ENCODE measurements at regions not wholly inside any gene's neighbourhood (a gene's known extent, or its start where the extent isn't known, plus 50 kb on each side); places are given as distances from the start of the nearest gene placed in this dataset.

- Histone ChIP-seq H4K20me1 (ENCODE audit: insufficient read depth) (no peaks in the 10 kb centered on the region), H3K27ac (no peak overlapping the region), H3K9ac (no peak overlapping the region), H3K4me3 (IDR thresholded peaks at IDR 0.05; ENCODE audit: insufficient read depth, low read depth, low read length) (no peak overlapping the region), H3K79me2 (ENCODE audit: insufficient read depth, low read depth) (no peaks in the 10 kb centered on the region), H3K36me3 (ENCODE audit: insufficient read depth) (no peaks in the 10 kb centered on the region), H3K4me2 (no peak overlapping the region), H2AFZ (ENCODE audit: low read depth) (no peak overlapping the region), H3K4me1 (ENCODE audit: low read depth, poor library complexity, severe bottlenecking) (no peaks in the 10 kb centered on the region), H3K27me3 (ENCODE audit: insufficient read depth, low read depth) (no peaks in the 10 kb centered on the region)
- TF ChIP-seq CTCF (conservative IDR thresholded peaks at IDR 0.05; ENCODE audit: low read depth, low read length): no peak
Observed at GRCh38 chr6:4447639-4448330, 312.4 kb upstream of the ECI2 start.

GRCh38 chr6:4446982-4447381, 311.6 kb upstream of the ECI2 start:
- H3K4me1 ChIP-seq (ENCODE audit: low read depth, poor library complexity, severe bottlenecking): no peaks in the 10 kb centered on the region
- no peaks in the 10 kb centered on the region for H3K27me3 ChIP-seq (ENCODE audit: insufficient read depth, low read depth)
- H3K9ac ChIP-seq: no peak overlapping the region
- no peak overlapping the region for H3K27ac ChIP-seq
- H3K36me3 ChIP-seq (ENCODE audit: insufficient read depth): no peaks in the 10 kb centered on the region
- no peak overlapping the region for H3K4me2 ChIP-seq
- H2AFZ ChIP-seq (ENCODE audit: low read depth): no peak overlapping the region
- no peak overlapping the region for H3K4me3 ChIP-seq (IDR thresholded peaks at IDR 0.05; ENCODE audit: insufficient read depth, low read depth, low read length)
- no peaks in the 10 kb centered on the region for H3K79me2 ChIP-seq (ENCODE audit: insufficient read depth, low read depth)
- no peak for TF ChIP-seq CTCF (conservative IDR thresholded peaks at IDR 0.05; ENCODE audit: low read depth, low read length)
- H4K20me1 ChIP-seq (ENCODE audit: insufficient read depth): no peaks in the 10 kb centered on the region

- H3K4me2 ChIP-seq: no peak overlapping the region
- H3K36me3 ChIP-seq (ENCODE audit: insufficient read depth): no peaks in the 10 kb centered on the region
- no peaks in the 10 kb centered on the region for H3K27me3 ChIP-seq (ENCODE audit: insufficient read depth, low read depth)
- H4K20me1 ChIP-seq (ENCODE audit: insufficient read depth): no peaks in the 10 kb centered on the region
- no peak overlapping the region for H3K4me3 ChIP-seq (IDR thresholded peaks at IDR 0.05; ENCODE audit: insufficient read depth, low read depth, low read length)
- TF ChIP-seq CTCF (conservative IDR thresholded peaks at IDR 0.05; ENCODE audit: low read depth, low read length): no peak
- H2AFZ ChIP-seq (ENCODE audit: low read depth): no peak overlapping the region
- no peak overlapping the region for H3K27ac ChIP-seq
- H3K9ac ChIP-seq: no peak overlapping the region
- no peaks in the 10 kb centered on the region for H3K79me2 ChIP-seq (ENCODE audit: insufficient read depth, low read depth)
- no peaks in the 10 kb centered on the region for H3K4me1 ChIP-seq (ENCODE audit: low read depth, poor library complexity, severe bottlenecking)
Observed at GRCh38 chr6:4441981-4442434, 306.6 kb upstream of the ECI2 start.

- Histone ChIP-seq H4K20me1 (ENCODE audit: insufficient read depth) (no peaks in the 10 kb centered on the region), H3K4me2 (no peak overlapping the region), H3K4me3 (IDR thresholded peaks at IDR 0.05; ENCODE audit: insufficient read depth, low read depth, low read length) (no peak overlapping the region), H3K4me1 (ENCODE audit: low read depth, poor library complexity, severe bottlenecking) (no peaks in the 10 kb centered on the region), H2AFZ (ENCODE audit: low read depth) (no peak overlapping the region), H3K9ac (no peak overlapping the region), H3K27ac (no peak overlapping the region), H3K36me3 (ENCODE audit: insufficient read depth) (no peaks in the 10 kb centered on the region), H3K79me2 (ENCODE audit: insufficient read depth, low read depth) (no peaks in the 10 kb centered on the region), H3K27me3 (ENCODE audit: insufficient read depth, low read depth) (no peaks in the 10 kb centered on the region)
- TF ChIP-seq CTCF (conservative IDR thresholded peaks at IDR 0.05; ENCODE audit: low read depth, low read length): no peak
Observed at GRCh38 chr6:4439159-4439558, 303.8 kb upstream of the ECI2 start.

Data from KMS-11 (cell line).